ENCODE measurements at regions not wholly inside any gene's neighbourhood (a gene's known extent, or its start where the extent isn't known, plus 50 kb on each side); places are given as distances from the start of the nearest gene placed in this dataset.

GRCh38 chr9:23380821-23381220 is 445.2 kb downstream of the ELAVL2 start:
- H3K9me3 Mint-ChIP-seq, result peaks cover 42% of the 10 kb centered on the region
- no peak overlapping the region for H3K27ac Mint-ChIP-seq
- H3K36me3 Mint-ChIP-seq (ENCODE audit: low read depth), result no peaks in the 10 kb centered on the region
- H3K27me3 Mint-ChIP-seq (ENCODE audit: low read depth), result no peaks in the 10 kb centered on the region
- no peak overlapping the region for H3K4me3 Mint-ChIP-seq
- H3K4me1 Mint-ChIP-seq (ENCODE audit: low read depth), result no peaks in the 10 kb centered on the region
- no peak for DNase-seq (ENCODE audit: low spot score)

- DNase-seq (ENCODE audit: low spot score), result no peak
- H3K4me3 Mint-ChIP-seq, result no peak overlapping the region
- H3K27ac Mint-ChIP-seq, result no peak overlapping the region
- no peaks in the 10 kb centered on the region for H3K4me1 Mint-ChIP-seq (ENCODE audit: low read depth)
- peaks cover 35% of the 10 kb centered on the region for H3K9me3 Mint-ChIP-seq
- H3K27me3 Mint-ChIP-seq (ENCODE audit: low read depth), result no peaks in the 10 kb centered on the region
- no peaks in the 10 kb centered on the region for H3K36me3 Mint-ChIP-seq (ENCODE audit: low read depth)
Observed at GRCh38 chr9:23382418-23382817, 443.6 kb downstream of the ELAVL2 start.

- Mint-ChIP-seq H3K9me3 (peaks cover 45% of the 10 kb centered on the region), H3K27me3 (ENCODE audit: low read depth) (no peaks in the 10 kb centered on the region), H3K36me3 (ENCODE audit: low read depth) (no peaks in the 10 kb centered on the region), H3K27ac (no peak overlapping the region), H3K4me3 (no peak overlapping the region), H3K4me1 (ENCODE audit: low read depth) (no peaks in the 10 kb centered on the region)
- no peak for DNase-seq (ENCODE audit: low spot score)
Observed at GRCh38 chr9:23394189-23394588, 431.9 kb downstream of the ELAVL2 start.

- H3K4me1 Mint-ChIP-seq (ENCODE audit: low read depth), result no peaks in the 10 kb centered on the region
- H3K27ac Mint-ChIP-seq, result no peak overlapping the region
- DNase-seq (ENCODE audit: low spot score), result no peak
- H3K27me3 Mint-ChIP-seq (ENCODE audit: low read depth), result no peaks in the 10 kb centered on the region
- peaks cover 24% of the 10 kb centered on the region for H3K9me3 Mint-ChIP-seq
- no peak overlapping the region for H3K4me3 Mint-ChIP-seq
- no peaks in the 10 kb centered on the region for H3K36me3 Mint-ChIP-seq (ENCODE audit: low read depth)
Observed at GRCh38 chr9:23408874-23409273, 417.2 kb downstream of the ELAVL2 start.

- DNase-seq (ENCODE audit: low spot score), result no peak
- no peaks in the 10 kb centered on the region for H3K36me3 Mint-ChIP-seq (ENCODE audit: low read depth)
- H3K4me3 Mint-ChIP-seq, result no peak overlapping the region
- no peaks in the 10 kb centered on the region for H3K27me3 Mint-ChIP-seq (ENCODE audit: low read depth)
- H3K4me1 Mint-ChIP-seq (ENCODE audit: low read depth), result no peaks in the 10 kb centered on the region
- peaks cover 27% of the 10 kb centered on the region for H3K9me3 Mint-ChIP-seq
- H3K27ac Mint-ChIP-seq, result no peak overlapping the region
Observed at GRCh38 chr9:23412046-23412445, 414.0 kb downstream of the ELAVL2 start.

GRCh38 chr9:23412458-23412857 is 413.6 kb downstream of the ELAVL2 start:
- Mint-ChIP-seq H3K4me3 (no peak overlapping the region), H3K9me3 (peaks cover 31% of the 10 kb centered on the region), H3K27me3 (ENCODE audit: low read depth) (no peaks in the 10 kb centered on the region), H3K36me3 (ENCODE audit: low read depth) (no peaks in the 10 kb centered on the region), H3K4me1 (ENCODE audit: low read depth) (no peaks in the 10 kb centered on the region), H3K27ac (no peak overlapping the region)
- no peak for DNase-seq (ENCODE audit: low spot score)

- Mint-ChIP-seq H3K9me3 (peaks cover 32% of the 10 kb centered on the region), H3K27ac (no peak overlapping the region), H3K36me3 (ENCODE audit: low read depth) (no peaks in the 10 kb centered on the region), H3K27me3 (ENCODE audit: low read depth) (no peaks in the 10 kb centered on the region), H3K4me3 (no peak overlapping the region), H3K4me1 (ENCODE audit: low read depth) (no peaks in the 10 kb centered on the region)
- DNase-seq (ENCODE audit: low spot score), result no peak
Observed at GRCh38 chr9:23413541-23413940, 412.5 kb downstream of the ELAVL2 start.

- Mint-ChIP-seq H3K27me3 (ENCODE audit: low read depth) (no peaks in the 10 kb centered on the region), H3K36me3 (ENCODE audit: low read depth) (no peaks in the 10 kb centered on the region), H3K4me1 (ENCODE audit: low read depth) (no peaks in the 10 kb centered on the region), H3K4me3 (no peak overlapping the region), H3K9me3 (peaks cover 44% of the 10 kb centered on the region), H3K27ac (no peak overlapping the region)
- DNase-seq (ENCODE audit: low spot score), result no peak
Observed at GRCh38 chr9:23423999-23424398, 402.0 kb downstream of the ELAVL2 start.

- Mint-ChIP-seq H3K9me3 (peaks cover 49% of the 10 kb centered on the region), H3K4me1 (ENCODE audit: low read depth) (no peaks in the 10 kb centered on the region), H3K27me3 (ENCODE audit: low read depth) (no peaks in the 10 kb centered on the region), H3K27ac (no peak overlapping the region), H3K36me3 (ENCODE audit: low read depth) (no peaks in the 10 kb centered on the region), H3K4me3 (no peak overlapping the region)
- no peak for DNase-seq (ENCODE audit: low spot score)
Observed at GRCh38 chr9:23426144-23426543, 399.9 kb downstream of the ELAVL2 start.

GRCh38 chr9:23431459-23431858 is 394.6 kb downstream of the ELAVL2 start:
- H3K4me3 Mint-ChIP-seq, result no peak overlapping the region
- DNase-seq (ENCODE audit: low spot score), result no peak
- no peaks in the 10 kb centered on the region for H3K4me1 Mint-ChIP-seq (ENCODE audit: low read depth)
- peaks cover 50% of the 10 kb centered on the region for H3K9me3 Mint-ChIP-seq
- H3K27me3 Mint-ChIP-seq (ENCODE audit: low read depth), result no peaks in the 10 kb centered on the region
- H3K36me3 Mint-ChIP-seq (ENCODE audit: low read depth), result no peaks in the 10 kb centered on the region
- no peak overlapping the region for H3K27ac Mint-ChIP-seq

- peaks cover 41% of the 10 kb centered on the region for H3K9me3 Mint-ChIP-seq
- DNase-seq (ENCODE audit: low spot score), result no peak
- H3K27me3 Mint-ChIP-seq (ENCODE audit: low read depth), result no peaks in the 10 kb centered on the region
- no peak overlapping the region for H3K4me3 Mint-ChIP-seq
- H3K4me1 Mint-ChIP-seq (ENCODE audit: low read depth), result no peaks in the 10 kb centered on the region
- H3K27ac Mint-ChIP-seq, result no peak overlapping the region
- H3K36me3 Mint-ChIP-seq (ENCODE audit: low read depth), result no peaks in the 10 kb centered on the region
Observed at GRCh38 chr9:23434654-23435053, 391.4 kb downstream of the ELAVL2 start.

GRCh38 chr9:23438299-23438907 is 387.6 kb downstream of the ELAVL2 start:
- no peaks in the 10 kb centered on the region for H3K27me3 Mint-ChIP-seq (ENCODE audit: low read depth)
- H3K4me3 Mint-ChIP-seq, result no peak overlapping the region
- DNase-seq (ENCODE audit: low spot score), result no peak
- H3K27ac Mint-ChIP-seq, result no peak overlapping the region
- no peaks in the 10 kb centered on the region for H3K36me3 Mint-ChIP-seq (ENCODE audit: low read depth)
- peaks cover 42% of the 10 kb centered on the region for H3K9me3 Mint-ChIP-seq
- H3K4me1 Mint-ChIP-seq (ENCODE audit: low read depth), result no peaks in the 10 kb centered on the region

- H3K36me3 Mint-ChIP-seq (ENCODE audit: low read depth), result no peaks in the 10 kb centered on the region
- DNase-seq (ENCODE audit: low spot score), result no peak
- H3K27me3 Mint-ChIP-seq (ENCODE audit: low read depth), result no peaks in the 10 kb centered on the region
- H3K4me3 Mint-ChIP-seq, result no peak overlapping the region
- no peaks in the 10 kb centered on the region for H3K4me1 Mint-ChIP-seq (ENCODE audit: low read depth)
- H3K27ac Mint-ChIP-seq, result no peak overlapping the region
- peaks cover 42% of the 10 kb centered on the region for H3K9me3 Mint-ChIP-seq
Observed at GRCh38 chr9:23441275-23441674, 384.8 kb downstream of the ELAVL2 start.

- Mint-ChIP-seq H3K4me1 (ENCODE audit: low read depth) (no peaks in the 10 kb centered on the region), H3K9me3 (peaks cover 50% of the 10 kb centered on the region), H3K27me3 (ENCODE audit: low read depth) (no peaks in the 10 kb centered on the region), H3K27ac (no peak overlapping the region), H3K36me3 (ENCODE audit: low read depth) (no peaks in the 10 kb centered on the region), H3K4me3 (no peak overlapping the region)
- DNase-seq (ENCODE audit: low spot score), result no peak
Observed at GRCh38 chr9:23444658-23445057, 381.4 kb downstream of the ELAVL2 start.

GRCh38 chr9:23447166-23447565 is 378.9 kb downstream of the ELAVL2 start:
- no peak overlapping the region for H3K4me3 Mint-ChIP-seq
- no peaks in the 10 kb centered on the region for H3K36me3 Mint-ChIP-seq (ENCODE audit: low read depth)
- no peak for DNase-seq (ENCODE audit: low spot score)
- no peaks in the 10 kb centered on the region for H3K27me3 Mint-ChIP-seq (ENCODE audit: low read depth)
- peaks cover 37% of the 10 kb centered on the region for H3K9me3 Mint-ChIP-seq
- no peak overlapping the region for H3K27ac Mint-ChIP-seq
- H3K4me1 Mint-ChIP-seq (ENCODE audit: low read depth), result no peaks in the 10 kb centered on the region
